HEK293T (cell line): ENCODE measurements at regions not wholly inside any gene's neighbourhood (a gene's known extent, or its start where the extent isn't known, plus 50 kb on each side); places are given as distances from the start of the nearest gene placed in this dataset.

Source experiments
- BHLHE40 ChIP-seq: fragments of 450-650 bp; IDR thresholded peaks from 2 replicates; pipeline ENCODE4 v1.6.1; 2016; ENCODE audit warnings: mild to moderate bottlenecking, moderate library complexity, borderline replicate concordance
- L3MBTL2 ChIP-seq: fragments of 450-650 bp; conservative IDR thresholded peaks from 2 replicates; pipeline ENCODE4 v1.6.1; 2016; ENCODE audit warnings: mild to moderate bottlenecking

DNA sequence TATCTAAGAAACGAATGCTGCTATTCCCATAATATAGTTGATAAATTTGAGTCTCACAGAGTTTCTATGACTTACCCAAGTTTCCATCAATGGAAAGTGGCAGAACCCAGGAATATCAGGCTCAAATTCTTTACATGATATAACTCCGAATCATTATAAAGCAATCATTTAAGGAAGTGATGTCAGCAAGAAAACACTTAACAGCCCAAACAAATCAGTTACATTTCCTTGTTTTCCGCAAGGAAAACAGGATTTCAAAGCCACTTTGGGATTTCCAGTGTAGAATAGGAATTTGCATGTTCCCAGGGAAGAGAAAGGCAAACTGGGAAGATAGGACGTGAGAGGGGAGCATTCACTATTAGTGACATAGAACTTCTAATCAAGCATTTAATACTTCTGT, 311.4 kb upstream of the GOT2 start:
- TF ChIP-seq L3MBTL2: no peak
- TF ChIP-seq BHLHE40: no peak
